Gastrocnemius medialis (tissue), 4 donors: ENCODE measurements at regions not wholly inside any gene's neighbourhood (a gene's known extent, or its start where the extent isn't known, plus 50 kb on each side); places are given as distances from the start of the nearest gene placed in this dataset.

Source experiments
- ATAC-seq, 2 donors: fragments of 150-250 bp; one replicate each; pipeline ENCODE4 v1.9.1; 2016
- DNase-seq, 2 donors: peaks; one replicate each; pipeline ENCODE4 v3.0.0-alpha.2; 2019
- H3K27ac ChIP-seq, 4 donors: fragments of 200-600 bp; sonication (generic); 1 replicate in 1 of 4; 2 replicates in 3 of 4; pipeline ENCODE4 v1.5.1; 2016 to 2018; ENCODE audit warnings: mild to moderate bottlenecking in 2 of 4, moderate library complexity in 1 of 4
- H3K27me3 ChIP-seq, 3 donors: fragments of 200-600 bp; sonication (generic) in 2 of 3; 1 replicate in 1 of 3; 2 replicates in 2 of 3; pipeline versions ENCODE4 v1.5.1 to v1.6.0; 2016 to 2019; ENCODE audit warnings: mild to moderate bottlenecking in 1 of 3, moderate library complexity in 1 of 3
- H3K36me3 ChIP-seq, 2 donors: fragments of 200-600 bp; sonication (generic) in 1 of 2; one replicate each; pipeline ENCODE4 v1.5.1; 2017 to 2018
- H3K4me1 ChIP-seq, 2 donors: fragments of 200-600 bp; sonication (generic) in 1 of 2; one replicate each; pipeline ENCODE4 v1.5.1; 2016 to 2017; ENCODE audit warnings: mild to moderate bottlenecking in 2 of 2
- H3K4me3 ChIP-seq, 4 donors: fragments of 200-600 bp; sonication (generic) in 3 of 4; 1 replicate in 1 of 4; 2 replicates in 3 of 4; pipeline ENCODE4 v1.5.1; 2016 to 2019; ENCODE audit warnings: mild to moderate bottlenecking in 2 of 4
- H3K9me3 ChIP-seq, 3 donors: fragments of 200-600 bp; sonication (generic) in 2 of 3; 1 replicate in 1 of 3; 2 replicates in 2 of 3; pipeline ENCODE4 v1.5.1; 2016 to 2019
- POLR2A ChIP-seq, 2 donors: fragments of 450-650 bp; IDR thresholded peaks; one replicate each; pipeline ENCODE4 v1.6.1; 2017; ENCODE audit warnings: antibody characterized with exemption in 2 of 2, mild to moderate bottlenecking in 2 of 2, moderate library complexity in 2 of 2
- in situ Hi-C, 4 donors: fragments of 200-750 bp; cut with MboI; loops; one replicate each; pipeline versions ENCODE4 v1.15.0 to v1.8.0; 2017; ENCODE audit warnings: low sequenced_read_pairs in 4 of 4
- intact Hi-C: fragments of 100-400 bp; cut with DNase I; formaldehyde crosslinking; loops from one replicate; pipeline ENCODE4 v1.15.1; 2023; ENCODE audit warnings: low total_unique reads
- TF ChIP-seq, protein P1 (sequence below), 5 experiments: fragments of 450-650 bp in 3 of 5; fragments of 200-600 bp in 2 of 5; sonication (generic) in 2 of 5; IDR thresholded peaks in 4 of 5; conservative IDR thresholded peaks in 1 of 5; 1 replicate in 4 of 5; 2 replicates in 1 of 5; pipeline ENCODE4 v1.5.1; 2016 to 2019; ENCODE audit warnings: antibody characterized with exemption in 5 of 5, mild to moderate bottlenecking in 3 of 5, moderate library complexity in 3 of 5

DNA sequence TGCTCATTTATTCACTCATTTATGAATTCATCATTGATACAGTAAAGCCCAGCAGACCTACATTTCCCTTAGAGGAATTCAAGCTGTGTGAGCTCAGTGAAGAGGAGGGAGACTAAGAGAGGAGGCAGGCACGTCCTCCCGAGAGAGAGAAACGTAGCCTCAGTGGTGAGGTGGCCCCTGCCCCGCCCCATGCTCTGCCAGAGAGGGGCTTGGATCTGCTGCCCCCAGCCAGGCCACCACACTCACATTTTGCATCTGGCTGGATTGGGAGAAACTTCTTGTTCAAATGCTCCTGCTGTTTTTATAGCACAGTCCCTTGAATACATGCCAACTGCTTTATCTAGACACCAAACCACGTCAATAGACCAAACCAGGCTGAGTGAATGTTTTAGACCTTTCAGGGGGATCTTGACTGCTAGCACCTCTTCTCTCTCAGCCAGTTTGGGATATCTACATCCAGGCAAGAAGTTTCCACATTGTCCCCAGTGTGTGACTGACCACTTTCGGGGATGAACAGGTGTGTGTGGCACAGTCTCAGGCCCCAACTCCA, 67.7 kb upstream of the AJAP1 start:
- in situ Hi-C loops = no loop called here
- H3K27me3 ChIP-seq = peaks cover 0 to 4% (median 3%) of the 10 kb centered on the region in 3 donors
- ATAC-seq = no peak
- no peak for DNase-seq
- no peaks in the 10 kb centered on the region for H3K9me3 ChIP-seq
- H3K4me3 ChIP-seq = no peak overlapping the region
- H3K36me3 ChIP-seq = no peaks in the 10 kb centered on the region
- no peaks in the 10 kb centered on the region for H3K4me1 ChIP-seq
- TF ChIP-seq, protein P1, sequence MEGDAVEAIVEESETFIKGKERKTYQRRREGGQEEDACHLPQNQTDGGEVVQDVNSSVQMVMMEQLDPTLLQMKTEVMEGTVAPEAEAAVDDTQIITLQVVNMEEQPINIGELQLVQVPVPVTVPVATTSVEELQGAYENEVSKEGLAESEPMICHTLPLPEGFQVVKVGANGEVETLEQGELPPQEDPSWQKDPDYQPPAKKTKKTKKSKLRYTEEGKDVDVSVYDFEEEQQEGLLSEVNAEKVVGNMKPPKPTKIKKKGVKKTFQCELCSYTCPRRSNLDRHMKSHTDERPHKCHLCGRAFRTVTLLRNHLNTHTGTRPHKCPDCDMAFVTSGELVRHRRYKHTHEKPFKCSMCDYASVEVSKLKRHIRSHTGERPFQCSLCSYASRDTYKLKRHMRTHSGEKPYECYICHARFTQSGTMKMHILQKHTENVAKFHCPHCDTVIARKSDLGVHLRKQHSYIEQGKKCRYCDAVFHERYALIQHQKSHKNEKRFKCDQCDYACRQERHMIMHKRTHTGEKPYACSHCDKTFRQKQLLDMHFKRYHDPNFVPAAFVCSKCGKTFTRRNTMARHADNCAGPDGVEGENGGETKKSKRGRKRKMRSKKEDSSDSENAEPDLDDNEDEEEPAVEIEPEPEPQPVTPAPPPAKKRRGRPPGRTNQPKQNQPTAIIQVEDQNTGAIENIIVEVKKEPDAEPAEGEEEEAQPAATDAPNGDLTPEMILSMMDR (IDR thresholded peaks at IDR 0.05 in 4 of 5, conservative IDR thresholded peaks at IDR 0.05 in 1 of 5) = no peak
- TF ChIP-seq POLR2A (IDR thresholded peaks at IDR 0.05) = no peak
- intact Hi-C loops = no loop called here
- no peak overlapping the region for H3K27ac ChIP-seq

DNA sequence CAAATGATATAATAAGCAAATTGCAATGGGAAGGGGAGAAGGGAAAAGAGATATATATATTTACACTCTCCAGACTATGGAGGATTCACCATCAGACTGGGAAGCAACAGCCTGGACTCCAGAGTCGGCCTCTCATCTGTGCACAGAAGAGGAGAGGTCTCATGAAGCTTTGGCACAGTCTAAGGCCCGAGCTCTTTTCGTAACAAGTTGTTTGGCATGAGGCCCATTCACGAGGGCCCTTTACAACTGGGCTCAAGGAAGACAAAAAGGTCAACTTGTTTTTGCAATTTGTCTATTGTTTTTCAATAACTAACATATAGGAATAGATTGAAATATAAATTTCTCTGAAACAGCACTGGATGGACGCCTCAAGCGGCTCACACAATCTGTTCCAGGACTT, 66.7 kb upstream of the AJAP1 start:
- intact Hi-C loops = no loop called here
- Histone ChIP-seq H3K9me3 (no peaks in the 10 kb centered on the region), H3K36me3 (no peaks in the 10 kb centered on the region), H3K4me1 (no peaks in the 10 kb centered on the region), H3K4me3 (no peak overlapping the region), H3K27ac (no peak overlapping the region), H3K27me3 (peaks cover 0 to 4% (median 3%) of the 10 kb centered on the region in 3 donors)
- in situ Hi-C loops = no loop called here
- TF ChIP-seq, protein P1 (IDR thresholded peaks at IDR 0.05 in 4 of 5, conservative IDR thresholded peaks at IDR 0.05 in 1 of 5) = no peak
- no peak for TF ChIP-seq POLR2A (IDR thresholded peaks at IDR 0.05)
- ATAC-seq (no peak), DNase-seq (no peak)

DNA sequence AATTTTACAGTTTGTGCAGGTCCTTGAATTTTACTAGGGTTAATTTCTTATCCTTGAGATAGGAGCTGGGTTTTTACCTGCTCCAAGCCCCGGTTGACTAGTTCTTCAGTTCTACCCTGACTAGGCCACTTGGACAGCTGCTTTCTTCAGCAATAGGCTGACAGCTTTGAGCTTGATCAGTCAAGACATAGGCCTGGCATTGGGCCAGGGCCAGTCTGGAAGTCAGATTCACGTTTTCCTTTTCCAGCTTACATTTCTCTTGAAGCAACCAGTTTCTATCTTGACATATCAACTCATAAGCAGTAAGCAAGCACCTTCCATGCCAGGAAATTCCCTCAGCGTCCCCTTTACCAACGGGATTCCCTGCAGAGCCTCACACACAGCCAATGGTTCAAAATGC, 63.7 kb upstream of the AJAP1 start:
- TF ChIP-seq, protein P1 (IDR thresholded peaks at IDR 0.05 in 4 of 5, conservative IDR thresholded peaks at IDR 0.05 in 1 of 5) = no peak
- TF ChIP-seq POLR2A (IDR thresholded peaks at IDR 0.05) = no peak
- Histone ChIP-seq H3K4me3 (no peak overlapping the region), H3K9me3 (no peaks in the 10 kb centered on the region), H3K36me3 (no peaks in the 10 kb centered on the region), H3K27ac (no peak overlapping the region), H3K4me1 (no peaks in the 10 kb centered on the region), H3K27me3 (no peaks in the 10 kb centered on the region)
- ATAC-seq (no peak), DNase-seq (no peak)
- in situ Hi-C loops (no loop called here), intact Hi-C loops (no loop called here)

DNA sequence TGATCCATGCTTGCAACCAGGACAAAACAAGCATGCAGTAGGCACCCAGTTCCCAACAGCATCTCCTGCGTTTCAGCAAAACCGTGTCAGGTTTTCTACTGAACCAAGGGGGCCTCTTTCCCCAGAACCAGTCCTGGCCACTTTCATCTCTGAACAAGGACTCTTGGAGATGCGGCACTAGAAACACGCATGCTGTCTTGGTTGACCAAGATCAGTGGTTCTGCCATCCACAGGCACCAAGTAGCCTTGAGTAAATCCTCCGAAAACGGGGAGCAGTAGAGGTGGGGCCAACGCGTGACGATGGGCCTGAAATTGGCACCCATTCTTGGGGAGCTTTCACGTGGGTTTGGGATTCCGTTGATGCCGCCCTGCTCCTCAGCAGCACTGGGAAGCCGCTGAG, 62.5 kb upstream of the AJAP1 start:
- ATAC-seq (no peak), DNase-seq (no peak)
- TF ChIP-seq POLR2A (IDR thresholded peaks at IDR 0.05) = no peak
- TF ChIP-seq, protein P1 (IDR thresholded peaks at IDR 0.05 in 4 of 5, conservative IDR thresholded peaks at IDR 0.05 in 1 of 5) = no peak
- no peaks in the 10 kb centered on the region for H3K4me1 ChIP-seq
- no peak overlapping the region for H3K27ac ChIP-seq
- H3K27me3 ChIP-seq = no peaks in the 10 kb centered on the region
- intact Hi-C loops (no loop called here), in situ Hi-C loops (no loop called here)
- H3K36me3 ChIP-seq = no peaks in the 10 kb centered on the region
- no peak overlapping the region for H3K4me3 ChIP-seq
- no peaks in the 10 kb centered on the region for H3K9me3 ChIP-seq

DNA sequence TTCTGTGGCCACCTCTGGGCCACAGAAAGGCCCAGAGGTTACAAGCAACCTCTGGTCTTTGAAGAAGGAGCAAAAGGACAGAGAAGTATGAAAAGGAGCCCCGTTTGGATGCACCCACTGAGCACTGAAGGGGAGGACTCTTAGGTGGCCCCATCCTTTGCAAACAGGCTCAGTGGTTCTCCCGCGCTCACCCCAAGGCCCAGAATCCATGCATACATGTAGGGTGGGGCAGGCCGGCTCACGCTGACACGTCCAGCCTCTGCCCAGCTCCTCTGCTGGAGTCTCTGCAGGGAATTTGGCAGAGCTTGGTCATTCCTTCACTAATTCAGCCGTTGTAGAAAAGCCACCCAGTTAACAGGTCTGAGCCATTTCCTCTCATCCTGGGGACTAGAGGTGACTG, 61.3 kb upstream of the AJAP1 start:
- in situ Hi-C loops = no loop called here
- intact Hi-C loops = no loop called here
- Histone ChIP-seq H3K4me1 (no peaks in the 10 kb centered on the region), H3K9me3 (no peaks in the 10 kb centered on the region), H3K36me3 (no peaks in the 10 kb centered on the region), H3K4me3 (no peak overlapping the region), H3K27ac (no peak overlapping the region), H3K27me3 (peaks cover 0 to 6% (median 2%) of the 10 kb centered on the region in 3 donors)
- DNase-seq (no peak), ATAC-seq (no peak)
- no peak for TF ChIP-seq POLR2A (IDR thresholded peaks at IDR 0.05)
- TF ChIP-seq, protein P1 (IDR thresholded peaks at IDR 0.05 in 4 of 5, conservative IDR thresholded peaks at IDR 0.05 in 1 of 5) = no peak
